Endodermal cell (in vitro differentiated cells): ENCODE measurements at regions not wholly inside any gene's neighbourhood (a gene's known extent, or its start where the extent isn't known, plus 50 kb on each side); places are given as distances from the start of the nearest gene placed in this dataset.
A peak's percentile ranks its signal among the peaks of the same experiment; 100 is the strongest.

Source experiments
- DNase-seq: peaks from one replicate; pipeline ENCODE4 v3.0.0-alpha.2; 2017
- H3K27ac ChIP-seq: 2 replicates; pipeline ENCODE4 v1.5.1; 2013; ENCODE audit warnings: mild to moderate bottlenecking, low read depth, low read length, moderate library complexity
- H3K27me3 ChIP-seq: 2 replicates; pipeline ENCODE4 v1.6.1; 2013; ENCODE audit warnings: mild to moderate bottlenecking, low read length, moderate library complexity; ENCODE audit not compliant: insufficient read depth, control insufficient read depth, poor library complexity, severe bottlenecking
- H3K36me3 ChIP-seq: 2 replicates; pipeline ENCODE4 v1.7.0; 2013; ENCODE audit warnings: mild to moderate bottlenecking, low read length, moderate library complexity; ENCODE audit not compliant: control insufficient read depth, insufficient read depth
- H3K4me1 ChIP-seq: one replicate; pipeline ENCODE4 v1.7.0; 2013; ENCODE audit warnings: low read length; ENCODE audit not compliant: control insufficient read depth, insufficient read depth
- H3K4me3 ChIP-seq: 2 replicates; pipeline ENCODE4 v1.5.1; 2013; ENCODE audit warnings: mild to moderate bottlenecking, low read length, moderate library complexity
- H3K9ac ChIP-seq: 2 replicates; pipeline ENCODE4 v1.6.1; 2013; ENCODE audit warnings: mild to moderate bottlenecking, low read length, moderate library complexity; ENCODE audit not compliant: poor library complexity, severe bottlenecking; ENCODE audit errors: extremely low read depth
- H3K9me3 ChIP-seq: 2 replicates; pipeline ENCODE4 v1.6.1; 2013; ENCODE audit warnings: mild to moderate bottlenecking, low read length, moderate library complexity; ENCODE audit not compliant: control insufficient read depth
- H3K27ac Mint-ChIP-seq: 2 replicates; pipeline ENCODE4 v1.8.0; 2020; ENCODE audit warnings: mixed read lengths
- H3K27me3 Mint-ChIP-seq: 2 replicates; pipeline ENCODE4 v1.8.0; 2021; ENCODE audit warnings: mild to moderate bottlenecking, mixed read lengths; ENCODE audit not compliant: insufficient read depth
- H3K36me3 Mint-ChIP-seq: 2 replicates; pipeline ENCODE4 v1.8.0; 2020; ENCODE audit warnings: low read depth, mixed read lengths
- H3K4me1 Mint-ChIP-seq: 2 replicates; pipeline ENCODE4 v1.8.0; 2020; ENCODE audit warnings: mixed read lengths
- H3K4me3 Mint-ChIP-seq: 2 replicates; pipeline ENCODE4 v1.8.0; 2020; ENCODE audit warnings: mild to moderate bottlenecking, moderate library complexity, mixed read lengths
- H3K9me3 Mint-ChIP-seq: 2 replicates; pipeline ENCODE4 v1.8.0; 2020; ENCODE audit warnings: mild to moderate bottlenecking, mixed read lengths
- CTCF ChIP-seq: fragments of 200-600 bp; sonication (generic); conservative IDR thresholded peaks from 2 replicates; pipeline ENCODE4 v1.5.0; 2021; ENCODE audit warnings: antibody characterized with exemption, mild to moderate bottlenecking
- WGBS, 2 experiments: methylation state at CpG; one replicate each; pipeline versions ENCODE4 v1.1.5 to v1.1.7; 2013; ENCODE audit warnings: missing lambda C conversion rate in 2 of 2, mixed read lengths in 1 of 2; ENCODE audit not compliant: insufficient coverage in 1 of 2, insufficient read length in 1 of 2; 5-methylcytosine and 5-hydroxymethylcytosine counted together

- Histone ChIP-seq H3K4me3 (no peak overlapping the region), H3K27me3 (no peaks in the 10 kb centered on the region), H3K4me1 (no peaks in the 10 kb centered on the region), H3K9me3 (no peaks in the 10 kb centered on the region), H3K27ac (no peak overlapping the region), H3K9ac (no peak overlapping the region), H3K36me3 (no peaks in the 10 kb centered on the region)
- no peak overlapping the region for H3K4me3 Mint-ChIP-seq
- no peaks in the 10 kb centered on the region for H3K27me3 Mint-ChIP-seq
- peaks cover 22% of the 10 kb centered on the region for H3K4me1 Mint-ChIP-seq
- WGBS, 2 experiments, result 87% methylated on average over 2 of the region's 2 CpGs; no CpG with 5 or more reads in 1 of the 2 experiments
- H3K27ac Mint-ChIP-seq, result no peak overlapping the region
- no peak for TF ChIP-seq CTCF
- H3K36me3 Mint-ChIP-seq, result peaks cover 5% of the 10 kb centered on the region
- DNase-seq, result no peak
- no peaks in the 10 kb centered on the region for H3K9me3 Mint-ChIP-seq
Observed at GRCh38 chr9:74001382-74001781, 495.8 kb upstream of the RORB start.

- no peak overlapping the region for H3K4me3 Mint-ChIP-seq
- H3K27me3 Mint-ChIP-seq, result no peaks in the 10 kb centered on the region
- Histone ChIP-seq H3K27ac (no peak overlapping the region), H3K36me3 (no peaks in the 10 kb centered on the region), H3K9me3 (no peaks in the 10 kb centered on the region), H3K9ac (no peak overlapping the region), H3K27me3 (no peaks in the 10 kb centered on the region), H3K4me1 (no peaks in the 10 kb centered on the region), H3K4me3 (no peak overlapping the region)
- H3K27ac Mint-ChIP-seq, result no peak overlapping the region
- H3K9me3 Mint-ChIP-seq, result no peaks in the 10 kb centered on the region
- peaks cover 5% of the 10 kb centered on the region for H3K36me3 Mint-ChIP-seq
- peak; percentile 65 for TF ChIP-seq CTCF
- WGBS, 2 experiments, result 60 to 81% methylated on average over 1 to 2 of the region's 2 CpGs
- DNase-seq, result peak; percentile 62
- H3K4me1 Mint-ChIP-seq, result peaks cover 3% of the 10 kb centered on the region
Observed at GRCh38 chr9:74006935-74007334, 490.2 kb upstream of the RORB start.

GRCh38 chr9:74007833-74008232 is 489.3 kb upstream of the RORB start:
- H3K27ac Mint-ChIP-seq, result no peak overlapping the region
- Histone ChIP-seq H3K4me3 (no peak overlapping the region), H3K9me3 (no peaks in the 10 kb centered on the region)

More at GRCh38 chr9:74007833-74008232, 489.3 kb upstream of the RORB start:
- 95 to 100% methylated on average over 1 to 3 of the region's 3 CpGs for WGBS, 2 experiments
- Histone ChIP-seq H3K27ac (no peak overlapping the region), H3K27me3 (no peaks in the 10 kb centered on the region), H3K4me1 (no peaks in the 10 kb centered on the region), H3K9ac (no peak overlapping the region), H3K36me3 (no peaks in the 10 kb centered on the region)
- no peak for DNase-seq
- no peaks in the 10 kb centered on the region for H3K9me3 Mint-ChIP-seq
- TF ChIP-seq CTCF, result no peak
- no peaks in the 10 kb centered on the region for H3K27me3 Mint-ChIP-seq
- H3K36me3 Mint-ChIP-seq, result peaks cover 5% of the 10 kb centered on the region
- H3K4me3 Mint-ChIP-seq, result no peak overlapping the region
- H3K4me1 Mint-ChIP-seq, result peaks cover 3% of the 10 kb centered on the region
